NB4 (cell line): ENCODE measurements at regions not wholly inside any gene's neighbourhood (a gene's known extent, or its start where the extent isn't known, plus 50 kb on each side); places are given as distances from the start of the nearest gene placed in this dataset.

Experiments used
- DNase-seq: peaks from one replicate; pipeline ENCODE4 v3.0.0; 2010; ENCODE audit warnings: low read depth
- H3K4me3 ChIP-seq: one replicate; pipeline ENCODE4 v1.5.1; 2011; ENCODE audit warnings: mild to moderate bottlenecking, low read depth, low read length, moderate library complexity
- MYC ChIP-seq: IDR thresholded peaks from 2 replicates; pipeline ENCODE4 v1.6.1; 2011; ENCODE audit warnings: low read depth, low read length
- POLR2A ChIP-seq: IDR thresholded peaks from 2 replicates; pipeline ENCODE4 v1.6.1; 2011; ENCODE audit warnings: mild to moderate bottlenecking; ENCODE audit not compliant: insufficient read length; ENCODE audit errors: extremely low read depth
- TF ChIP-seq, protein P1 (sequence below): IDR thresholded peaks from 2 replicates; pipeline ENCODE4 v1.6.1; 2011; ENCODE audit warnings: low read depth, low read length
- TF ChIP-seq, protein P2 (sequence below): IDR thresholded peaks from one replicate; pipeline ENCODE4 v1.5.1; 2012; ENCODE audit warnings: low read depth, low read length

DNA sequence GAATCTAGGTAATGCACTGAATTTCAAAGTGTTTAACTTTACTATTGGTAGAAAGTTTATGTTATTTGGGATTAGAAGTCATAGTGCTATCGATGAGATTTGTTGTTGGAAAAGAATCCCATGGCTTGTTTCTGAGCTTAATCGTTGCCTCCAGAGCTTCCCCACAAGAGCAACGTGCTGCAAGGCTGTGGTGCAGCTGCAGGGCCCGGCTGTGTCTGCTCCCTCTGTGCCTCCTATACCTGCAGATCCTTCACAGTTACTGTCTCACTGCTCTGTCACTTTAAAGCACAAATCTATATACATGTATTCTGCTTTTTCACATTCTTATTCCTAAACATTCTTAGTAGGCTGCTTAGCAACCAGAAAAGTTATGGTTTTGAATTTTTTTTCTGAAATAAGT, 826.6 kb upstream of the COBL start:
- TF ChIP-seq, protein P1, sequence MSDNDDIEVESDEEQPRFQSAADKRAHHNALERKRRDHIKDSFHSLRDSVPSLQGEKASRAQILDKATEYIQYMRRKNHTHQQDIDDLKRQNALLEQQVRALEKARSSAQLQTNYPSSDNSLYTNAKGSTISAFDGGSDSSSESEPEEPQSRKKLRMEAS, result no peak
- TF ChIP-seq, protein P2, sequence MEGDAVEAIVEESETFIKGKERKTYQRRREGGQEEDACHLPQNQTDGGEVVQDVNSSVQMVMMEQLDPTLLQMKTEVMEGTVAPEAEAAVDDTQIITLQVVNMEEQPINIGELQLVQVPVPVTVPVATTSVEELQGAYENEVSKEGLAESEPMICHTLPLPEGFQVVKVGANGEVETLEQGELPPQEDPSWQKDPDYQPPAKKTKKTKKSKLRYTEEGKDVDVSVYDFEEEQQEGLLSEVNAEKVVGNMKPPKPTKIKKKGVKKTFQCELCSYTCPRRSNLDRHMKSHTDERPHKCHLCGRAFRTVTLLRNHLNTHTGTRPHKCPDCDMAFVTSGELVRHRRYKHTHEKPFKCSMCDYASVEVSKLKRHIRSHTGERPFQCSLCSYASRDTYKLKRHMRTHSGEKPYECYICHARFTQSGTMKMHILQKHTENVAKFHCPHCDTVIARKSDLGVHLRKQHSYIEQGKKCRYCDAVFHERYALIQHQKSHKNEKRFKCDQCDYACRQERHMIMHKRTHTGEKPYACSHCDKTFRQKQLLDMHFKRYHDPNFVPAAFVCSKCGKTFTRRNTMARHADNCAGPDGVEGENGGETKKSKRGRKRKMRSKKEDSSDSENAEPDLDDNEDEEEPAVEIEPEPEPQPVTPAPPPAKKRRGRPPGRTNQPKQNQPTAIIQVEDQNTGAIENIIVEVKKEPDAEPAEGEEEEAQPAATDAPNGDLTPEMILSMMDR, result no peak
- TF ChIP-seq POLR2A, result no peak
- TF ChIP-seq MYC, result no peak
- no peak for DNase-seq
- no peak overlapping the region for H3K4me3 ChIP-seq

DNA sequence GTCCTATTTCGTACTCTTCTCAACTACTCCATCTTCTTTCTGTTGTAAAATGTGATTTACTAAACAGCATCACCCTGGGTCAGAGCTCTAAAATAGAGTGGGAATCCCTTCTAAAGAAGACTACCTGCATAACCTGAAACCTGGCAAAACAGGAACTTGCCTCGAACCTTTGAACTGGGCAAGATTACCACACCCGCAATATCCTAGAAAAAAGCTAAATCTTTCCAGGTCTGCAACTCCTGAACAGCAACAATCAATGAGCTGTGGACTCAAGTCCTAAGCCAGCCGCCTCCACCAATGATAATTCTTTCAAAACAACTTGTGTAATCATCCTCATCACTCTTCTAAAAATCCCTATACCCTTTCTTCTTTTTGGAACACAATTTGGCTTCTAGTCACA, 824.2 kb upstream of the COBL start:
- no peak overlapping the region for H3K4me3 ChIP-seq
- no peak for TF ChIP-seq POLR2A
- TF ChIP-seq, protein P1, result no peak
- TF ChIP-seq MYC, result no peak
- TF ChIP-seq, protein P2, result no peak
- DNase-seq, result no peak

DNA sequence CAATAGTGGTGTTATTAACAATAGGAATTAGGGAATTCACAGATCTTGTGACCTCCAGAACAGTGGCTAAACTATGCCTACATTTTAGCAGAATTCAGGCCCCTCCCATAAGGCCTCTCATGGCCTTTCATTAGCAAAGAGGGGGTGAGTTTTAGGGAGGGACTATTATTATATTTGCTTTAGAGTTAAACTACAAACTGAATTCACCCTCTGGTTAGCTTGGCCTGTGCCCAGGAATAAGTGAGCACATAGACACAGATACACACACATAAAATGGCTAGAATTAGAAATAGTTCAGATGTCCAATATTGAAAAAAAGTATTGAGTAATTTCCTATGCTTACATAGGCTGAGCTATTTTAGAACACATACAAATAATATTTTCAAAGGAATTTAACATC, 818.8 kb upstream of the COBL start:
- DNase-seq, result no peak
- TF ChIP-seq MYC (no peak), POLR2A (no peak)
- TF ChIP-seq, protein P1, result no peak
- TF ChIP-seq, protein P2, result no peak

DNA sequence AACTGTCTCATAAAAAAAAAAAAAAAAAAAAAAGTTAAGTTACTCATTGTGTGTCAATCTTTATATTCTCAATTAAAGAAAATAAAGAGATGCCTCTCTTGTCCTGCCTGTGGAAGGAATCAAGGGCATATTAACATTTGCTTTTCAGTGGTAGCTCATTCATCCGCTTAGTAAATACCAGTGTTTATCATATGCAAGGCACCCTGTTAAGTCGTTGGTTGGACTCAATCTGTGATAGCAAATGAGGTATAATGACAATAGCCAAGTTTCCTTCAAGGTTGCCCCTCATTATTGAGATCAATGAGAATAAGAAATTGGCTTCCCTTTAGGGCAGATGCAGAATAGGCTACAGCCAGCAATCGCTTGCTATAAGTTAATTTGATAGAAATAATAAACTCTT, 812.7 kb upstream of the COBL start:
- TF ChIP-seq, protein P2, result no peak
- TF ChIP-seq, protein P1, result no peak
- TF ChIP-seq POLR2A, result no peak
- no peak for TF ChIP-seq MYC
- no peak overlapping the region for H3K4me3 ChIP-seq
- DNase-seq, result no peak

More for the DNA sequence above, 818.8 kb upstream of the COBL start:
- H3K4me3 ChIP-seq, result no peak overlapping the region

DNA sequence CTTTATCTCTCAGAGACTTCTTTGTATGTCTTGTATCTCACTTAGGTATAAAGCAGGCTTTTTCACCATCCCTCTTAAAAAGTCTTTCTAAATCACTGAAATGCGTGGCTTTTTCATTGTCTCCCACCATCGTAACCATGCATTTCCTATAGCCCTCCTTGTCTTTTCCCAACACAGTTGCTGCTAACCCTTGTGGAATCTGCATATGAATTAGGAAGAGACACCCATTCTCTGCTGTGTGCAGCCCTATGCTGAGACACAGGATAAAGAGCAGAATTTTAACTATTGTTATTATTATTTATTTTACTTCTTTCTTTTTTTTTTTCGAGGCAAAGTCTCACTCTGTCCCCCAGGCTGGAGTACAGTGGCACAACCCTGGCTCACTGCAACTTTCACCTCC, 804.3 kb upstream of the COBL start:
- no peak overlapping the region for H3K4me3 ChIP-seq
- TF ChIP-seq POLR2A, result no peak
- no peak for TF ChIP-seq MYC
- TF ChIP-seq, protein P2, result no peak
- TF ChIP-seq, protein P1, result no peak
- DNase-seq, result no peak

DNA sequence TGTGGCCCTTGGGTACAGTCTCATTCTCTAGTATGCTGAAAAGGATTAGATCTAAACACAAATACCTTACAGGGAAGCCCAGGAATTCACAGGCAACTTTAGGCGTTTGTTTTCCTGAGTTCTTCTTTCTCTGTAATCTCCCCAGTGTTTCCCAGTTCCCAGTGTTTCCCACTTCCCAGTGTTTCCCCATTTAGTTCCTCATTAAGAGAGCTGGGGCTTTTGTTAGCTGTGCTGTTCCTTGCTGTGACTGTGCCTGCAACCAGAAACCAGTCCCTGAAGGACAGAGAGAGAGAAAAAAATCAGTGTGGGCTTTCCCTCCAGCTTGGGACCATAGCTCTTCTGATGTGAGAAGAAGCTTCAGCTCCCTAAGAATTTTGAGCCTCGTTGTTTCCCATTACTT, 802.9 kb upstream of the COBL start:
- no peak overlapping the region for H3K4me3 ChIP-seq
- no peak for DNase-seq
- TF ChIP-seq, protein P2, result no peak
- TF ChIP-seq POLR2A, result no peak
- TF ChIP-seq, protein P1, result no peak
- TF ChIP-seq MYC, result no peak
